Lung (tissue), 11 donors: ENCODE measurements at regions not wholly inside any gene's neighbourhood (a gene's known extent, or its start where the extent isn't known, plus 50 kb on each side); places are given as distances from the start of the nearest gene placed in this dataset.

Experiments used
- ATAC-seq: fragments of 200-7000 bp; cut with Tn5 transposase; one replicate; pipeline ENCODE4 v1.9.1; 2020; ENCODE audit warnings: moderate number of reproducible peaks; ENCODE audit not compliant: insufficient read depth, low FRiP score
- DNase-seq, 3 donors: peaks; one replicate each; pipeline ENCODE4 v3.0.0-alpha.2; 2013 to 2017
- H3K27ac ChIP-seq, 2 donors: one replicate each; pipeline ENCODE4 v1.5.1; 2013; ENCODE audit warnings: mild to moderate bottlenecking in 2 of 2, moderate library complexity in 2 of 2, control low read depth in 1 of 2, inconsistent platforms in 1 of 2, low read depth in 1 of 2, low read length in 1 of 2
- H3K27me3 ChIP-seq, 3 donors: one replicate each; pipeline ENCODE4 v1.5.1; 2013; ENCODE audit warnings: low read length in 2 of 3; ENCODE audit not compliant: control insufficient read depth in 3 of 3, insufficient read depth in 3 of 3
- H3K36me3 ChIP-seq, 4 donors: one replicate each; pipeline ENCODE4 v1.5.1; 2013; ENCODE audit warnings: low read length in 4 of 4, mild to moderate bottlenecking in 1 of 4, moderate library complexity in 1 of 4; ENCODE audit not compliant: control insufficient read depth in 4 of 4, insufficient read depth in 4 of 4
- H3K4me1 ChIP-seq, 5 donors: one replicate each; pipeline ENCODE4 v1.5.1; 2013; ENCODE audit warnings: low read length in 5 of 5, mild to moderate bottlenecking in 2 of 5, moderate library complexity in 1 of 5; ENCODE audit not compliant: control insufficient read depth in 5 of 5, insufficient read depth in 5 of 5
- H3K4me3 ChIP-seq: one replicate; pipeline ENCODE4 v1.5.1; 2013; ENCODE audit warnings: mild to moderate bottlenecking, control low read depth, moderate library complexity
- H3K9ac ChIP-seq, 2 donors: one replicate each; pipeline ENCODE4 v1.5.1; 2013; ENCODE audit warnings: low read length in 2 of 2, control low read depth in 1 of 2; ENCODE audit not compliant: insufficient read depth in 1 of 2
- H3K9me3 ChIP-seq, 4 donors: one replicate each; pipeline ENCODE4 v1.5.1; 2013; ENCODE audit warnings: low read length in 3 of 4, mild to moderate bottlenecking in 1 of 4, moderate library complexity in 1 of 4; ENCODE audit not compliant: control insufficient read depth in 4 of 4, insufficient read depth in 3 of 4
- CTCF ChIP-seq: IDR thresholded peaks from 2 replicates; pipeline ENCODE4 v1.5.1; 2012; ENCODE audit warnings: mild to moderate bottlenecking; ENCODE audit errors: control extremely low read depth, extremely low read depth
- WGBS, 2 donors: extraction: QIAGEN DNeasy Blood & Tissue Kit; methylation state at CpG; one replicate each; pipeline ENCODE4 v1.1.7; 2013; 5-methylcytosine and 5-hydroxymethylcytosine counted together
- donor health status: control.
- donor health status: control.
- donor health status: Bipolar disorder and iron deficiency.
- donor health status: healthy.
- donor health status: DM: yes; HTN: yes; CAD: no.

GRCh38 chr13:73829416-73829815 is 304.8 kb downstream of the KLF12 start:
- H3K9ac ChIP-seq: no peak overlapping the region
- H3K4me1 ChIP-seq: peaks cover 0 to 7% (median 4%) of the 10 kb centered on the region in 5 donors
- no peak overlapping the region for H3K27ac ChIP-seq
- no peaks in the 10 kb centered on the region for H3K9me3 ChIP-seq
- WGBS, 2 donors: 95 to 98% methylated on average over 1 of the region's 1 CpG
- TF ChIP-seq CTCF: no peak
- no peak for DNase-seq
- no peak for ATAC-seq
- no peaks in the 10 kb centered on the region for H3K27me3 ChIP-seq
- no peaks in the 10 kb centered on the region for H3K36me3 ChIP-seq
- no peak overlapping the region for H3K4me3 ChIP-seq

DNA sequence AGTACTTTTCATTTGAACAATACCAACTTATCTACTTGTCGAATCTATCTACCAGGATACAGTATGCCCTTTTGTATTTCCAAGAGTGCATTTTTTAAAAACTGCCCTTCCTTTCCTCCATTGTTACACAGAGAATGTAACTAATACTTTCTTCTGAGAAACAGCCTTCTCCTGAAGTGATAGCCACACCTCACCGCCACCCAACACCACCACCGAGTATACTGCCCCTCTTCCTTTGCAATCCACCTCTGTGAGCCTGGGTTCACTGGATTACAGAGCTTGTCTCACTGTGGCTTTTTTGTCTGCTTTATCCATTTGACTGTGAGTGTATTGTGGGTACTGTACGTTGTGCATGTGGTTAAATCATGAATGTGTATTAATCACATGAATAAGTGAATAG is 305.4 kb downstream of the KLF12 start:
- DNase-seq (no peak), ATAC-seq (no peak)
- TF ChIP-seq CTCF: no peak
- H3K9ac ChIP-seq: no peak overlapping the region
- no peak overlapping the region for H3K27ac ChIP-seq
- 71 to 77% methylated on average over 4 of the region's 4 CpGs for WGBS, 2 donors
- H3K4me3 ChIP-seq: no peak overlapping the region
- H3K4me1 ChIP-seq: peaks cover 0 to 7% (median 4%) of the 10 kb centered on the region in 5 donors
- no peaks in the 10 kb centered on the region for H3K9me3 ChIP-seq
- no peaks in the 10 kb centered on the region for H3K27me3 ChIP-seq
- no peaks in the 10 kb centered on the region for H3K36me3 ChIP-seq

- no peaks in the 10 kb centered on the region for H3K36me3 ChIP-seq
- DNase-seq (no peak), ATAC-seq (no peak)
- H3K4me3 ChIP-seq: no peak overlapping the region
- no peak overlapping the region for H3K27ac ChIP-seq
- no peaks in the 10 kb centered on the region for H3K9me3 ChIP-seq
- no peaks in the 10 kb centered on the region for H3K27me3 ChIP-seq
- WGBS, 2 donors: 80 to 100% methylated on average over 3 of the region's 3 CpGs
- peaks cover 0 to 4% (median 0%) of the 10 kb centered on the region in 5 donors for H3K4me1 ChIP-seq
- no peak for TF ChIP-seq CTCF
- H3K9ac ChIP-seq: no peak overlapping the region
Observed at GRCh38 chr13:73827434-73827833, 306.8 kb downstream of the KLF12 start.

DNA sequence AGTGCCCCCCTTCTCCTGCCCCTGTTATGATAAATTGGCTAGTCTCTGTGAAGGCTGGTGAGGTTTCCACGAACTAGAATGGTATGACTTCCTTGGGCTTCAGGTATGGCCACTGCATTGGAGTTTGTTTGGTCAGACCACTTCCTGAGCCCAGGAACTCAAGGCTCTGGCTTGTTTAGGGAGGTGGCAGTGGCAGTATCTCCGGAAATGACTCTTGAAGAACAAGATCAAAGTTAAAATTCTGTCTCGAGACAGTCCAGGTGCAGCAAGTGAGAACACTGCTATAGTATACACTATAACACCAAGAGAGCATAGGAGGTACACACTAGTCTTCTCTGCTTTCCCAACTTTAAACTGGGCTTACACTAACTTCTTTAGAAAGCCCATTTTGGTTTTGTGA is 309.1 kb downstream of the KLF12 start:
- H3K27ac ChIP-seq: no peak overlapping the region
- no peak for TF ChIP-seq CTCF
- no peak overlapping the region for H3K9ac ChIP-seq
- ATAC-seq (no peak), DNase-seq (no peak)
- no peaks in the 10 kb centered on the region for H3K27me3 ChIP-seq
- no peak overlapping the region for H3K4me3 ChIP-seq
- peaks cover 0 to 4% (median 0%) of the 10 kb centered on the region in 5 donors for H3K4me1 ChIP-seq
- H3K36me3 ChIP-seq: no peaks in the 10 kb centered on the region
- H3K9me3 ChIP-seq: no peaks in the 10 kb centered on the region
- 69 to 75% methylated on average over 3 of the region's 3 CpGs for WGBS, 2 donors
